ENCODE measurements at regions not wholly inside any gene's neighbourhood (a gene's known extent, or its start where the extent isn't known, plus 50 kb on each side); places are given as distances from the start of the nearest gene placed in this dataset.

- TF ChIP-seq USF2 (IDR thresholded peaks at IDR 0.05; ENCODE audit: low read length) (no peak), KDM5A (IDR thresholded peaks at IDR 0.05; ENCODE audit: low read length) (no peak), NRF1 (IDR thresholded peaks at IDR 0.05; ENCODE audit: low read depth, low read length) (no peak), CHD1 (IDR thresholded peaks at IDR 0.05; ENCODE audit: low read depth, low read length) (no peak), TEAD4 (IDR thresholded peaks at IDR 0.05; ENCODE audit: low read depth, low read length) (no peak), CEBPB (IDR thresholded peaks at IDR 0.05; ENCODE audit: low read depth, low read length) (no peak), FOSL1 (IDR thresholded peaks at IDR 0.05; ENCODE audit: insufficient read depth, low read depth, low read length) (no peak)
Measured at GRCh38 chr20:57908704-57909630, 199.2 kb upstream of the PMEPA1 start (continued).

Data from H1 (cell line).